ENCODE measurements at regions not wholly inside any gene's neighbourhood (a gene's known extent, or its start where the extent isn't known, plus 50 kb on each side); places are given as distances from the start of the nearest gene placed in this dataset.
A peak's percentile ranks its signal among the peaks of the same experiment; 100 is the strongest.

DNA sequence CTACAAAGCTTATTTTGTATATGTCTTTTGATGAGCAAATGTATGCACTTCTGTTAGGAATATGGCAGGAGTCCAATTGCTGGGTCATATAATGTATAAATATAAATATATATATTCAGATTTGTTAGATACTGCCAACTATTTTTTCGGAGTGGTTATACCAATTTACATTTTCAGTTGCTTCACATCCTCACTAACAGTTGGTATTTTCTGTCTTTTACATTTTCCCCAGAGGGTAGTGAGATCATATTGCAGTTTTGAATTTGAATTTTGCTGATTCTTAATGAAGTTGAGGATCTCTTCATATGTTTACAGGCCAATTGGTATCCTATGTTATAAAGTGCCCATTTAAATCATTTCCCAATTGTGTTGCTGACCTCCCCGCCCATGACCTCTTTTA, 139.0 kb upstream of the KCNMB2 start:
- no peak for DNase-seq (ENCODE audit: low spot score)

DNA sequence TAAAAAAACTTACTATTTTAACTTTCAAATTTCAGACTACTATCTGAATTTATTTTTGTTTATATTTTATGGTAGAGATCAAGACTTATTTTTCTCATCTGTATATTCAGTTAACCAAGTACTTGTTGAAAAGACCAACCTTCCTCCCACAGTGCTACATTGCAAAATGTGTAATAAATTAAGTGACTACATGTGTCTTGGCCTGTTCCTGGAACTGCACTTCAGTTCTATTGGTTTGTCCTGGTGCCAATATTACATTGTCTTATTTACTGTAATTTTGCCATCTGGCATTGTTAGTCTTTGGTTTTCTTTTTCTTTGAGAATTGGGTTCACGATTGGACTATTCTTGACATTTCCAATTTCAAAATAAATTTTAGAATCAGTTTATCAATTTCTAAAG, 138.4 kb upstream of the KCNMB2 start:
- no peak for DNase-seq (ENCODE audit: low spot score)

DNA sequence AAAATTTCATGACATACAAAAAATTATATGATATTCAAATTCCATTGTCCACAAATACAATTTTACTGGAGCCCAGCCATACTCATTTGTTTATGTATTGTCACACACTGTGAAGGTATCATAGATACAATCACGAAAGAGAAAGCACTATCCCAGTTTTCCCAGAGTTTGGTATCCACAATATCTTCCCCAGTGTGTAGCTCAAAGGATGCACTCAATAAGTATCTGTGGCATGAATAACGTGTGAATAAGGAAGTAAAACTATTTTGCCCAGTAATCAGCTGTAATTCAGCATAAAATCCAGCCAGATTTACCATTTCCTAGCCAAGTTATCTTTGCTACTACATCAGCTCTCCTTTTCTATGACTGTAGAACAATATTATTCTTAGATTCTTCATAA, 131.3 kb upstream of the KCNMB2 start:
- no peak for DNase-seq (ENCODE audit: low spot score)

DNA sequence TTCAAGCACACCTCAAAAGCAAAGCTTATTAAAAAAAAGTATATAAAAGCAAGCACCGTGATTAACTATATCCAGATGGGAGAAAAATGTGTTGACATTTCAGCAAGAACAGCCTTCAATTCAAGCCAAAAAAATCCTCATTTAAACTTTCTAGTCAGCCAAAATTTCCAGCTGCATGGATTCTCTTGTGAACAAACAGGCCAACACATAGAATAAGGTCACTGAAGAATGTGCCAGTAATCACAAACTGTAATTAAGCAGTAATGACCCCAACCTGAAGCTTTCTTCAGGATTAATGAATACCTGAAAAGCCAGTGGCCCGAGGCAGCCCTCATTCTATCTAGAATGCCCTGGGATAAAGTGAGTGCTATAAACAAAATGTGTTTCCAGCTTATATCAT, 130.7 kb upstream of the KCNMB2 start:
- no peak for DNase-seq (ENCODE audit: low spot score)

DNA sequence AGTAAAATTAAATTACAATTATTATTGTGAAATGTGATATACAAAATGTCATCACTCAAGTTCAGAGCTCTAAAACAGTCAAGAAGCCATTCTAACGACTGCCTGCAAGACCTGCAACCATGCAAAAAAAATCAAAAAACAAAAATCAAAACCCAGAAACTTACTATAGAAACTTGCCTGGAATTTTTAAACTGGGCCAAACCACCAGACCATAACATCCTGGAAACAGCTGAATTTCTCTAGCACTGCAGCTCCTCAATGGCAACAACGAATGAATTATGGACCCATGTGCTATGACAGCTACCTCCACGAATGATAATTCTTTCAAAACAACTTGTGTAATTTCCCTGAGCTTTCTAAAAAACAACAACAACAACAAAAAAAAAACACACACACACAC, 130.0 kb upstream of the KCNMB2 start:
- DNase-seq (ENCODE audit: low spot score), result peak; percentile 65

DNA sequence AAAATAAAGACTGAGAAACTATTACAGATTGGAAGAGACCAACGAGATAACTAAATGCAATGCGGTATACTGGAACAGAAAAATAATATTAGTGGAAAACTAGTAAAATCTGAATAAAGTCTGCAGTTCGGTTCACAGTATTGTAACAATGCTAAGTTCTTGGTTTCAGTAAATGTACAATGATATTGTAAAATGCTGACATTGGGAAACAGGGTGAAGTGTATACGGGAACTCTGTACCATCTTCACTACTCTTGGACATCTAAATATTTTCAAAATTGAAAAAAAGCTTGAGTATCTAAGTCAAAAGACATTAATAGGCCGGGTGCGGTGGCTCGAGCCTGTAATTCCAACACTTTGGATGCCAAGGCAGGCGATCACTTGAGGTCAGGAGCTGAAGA, 120.9 kb upstream of the KCNMB2 start:
- DNase-seq (ENCODE audit: low spot score), result no peak

DNA sequence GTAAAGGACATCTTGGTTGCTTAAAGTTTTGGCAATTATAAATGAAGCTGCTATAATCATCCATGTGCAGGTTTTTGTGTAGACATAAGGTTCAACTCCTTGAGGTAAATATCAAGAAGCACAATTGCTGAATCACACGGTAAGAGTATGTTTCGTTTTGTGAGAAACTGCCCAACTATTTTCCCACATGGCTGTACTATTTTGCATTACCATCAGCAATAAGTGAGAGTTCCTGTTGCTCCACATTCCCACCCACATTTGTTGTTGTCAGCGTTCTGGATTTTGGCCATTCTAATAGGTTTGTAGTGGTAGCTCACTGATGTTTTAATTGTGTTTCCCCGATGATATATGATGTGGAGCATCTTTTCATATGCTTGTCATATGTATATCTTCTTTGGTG, 118.5 kb upstream of the KCNMB2 start:
- DNase-seq (ENCODE audit: low spot score), result no peak

DNA sequence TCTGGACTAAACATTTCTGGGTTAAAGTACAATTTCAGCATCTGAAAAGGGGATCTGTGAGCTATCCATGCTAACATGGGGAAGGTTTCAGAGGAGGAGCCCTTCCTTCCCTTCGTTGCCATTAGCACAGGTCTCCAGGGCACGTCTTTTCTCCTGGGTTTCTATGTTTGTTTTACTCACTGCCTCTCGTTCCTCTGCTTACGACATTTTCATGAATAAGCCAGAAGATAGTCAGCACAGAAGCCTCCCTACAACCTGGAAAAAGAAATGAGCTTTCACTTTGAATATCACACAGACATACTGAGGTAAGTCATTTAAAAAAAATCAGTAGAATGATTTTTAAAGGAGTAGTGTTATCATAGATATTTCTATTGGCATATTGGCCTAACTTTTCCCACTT, 117.2 kb upstream of the KCNMB2 start:
- no peak for DNase-seq (ENCODE audit: low spot score)

DNA sequence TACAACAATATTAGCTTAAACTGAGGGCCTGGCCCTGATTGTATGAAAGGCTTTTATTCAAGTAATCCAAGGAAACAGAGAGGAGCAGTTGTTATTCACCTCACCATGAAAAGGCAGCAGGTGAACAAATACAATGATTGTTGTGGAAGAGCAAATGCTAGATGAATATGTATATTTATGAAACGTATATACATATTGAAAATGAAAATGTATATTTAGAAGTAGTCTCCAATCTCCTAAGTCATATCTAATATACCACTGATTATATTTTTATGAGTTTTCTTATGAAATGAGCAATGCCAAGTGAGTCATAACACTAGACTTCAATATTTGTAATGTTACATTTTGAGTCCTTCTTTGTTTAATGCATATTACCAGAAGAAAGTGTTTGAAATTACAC, 116.2 kb upstream of the KCNMB2 start:
- DNase-seq (ENCODE audit: low spot score), result no peak

DNA sequence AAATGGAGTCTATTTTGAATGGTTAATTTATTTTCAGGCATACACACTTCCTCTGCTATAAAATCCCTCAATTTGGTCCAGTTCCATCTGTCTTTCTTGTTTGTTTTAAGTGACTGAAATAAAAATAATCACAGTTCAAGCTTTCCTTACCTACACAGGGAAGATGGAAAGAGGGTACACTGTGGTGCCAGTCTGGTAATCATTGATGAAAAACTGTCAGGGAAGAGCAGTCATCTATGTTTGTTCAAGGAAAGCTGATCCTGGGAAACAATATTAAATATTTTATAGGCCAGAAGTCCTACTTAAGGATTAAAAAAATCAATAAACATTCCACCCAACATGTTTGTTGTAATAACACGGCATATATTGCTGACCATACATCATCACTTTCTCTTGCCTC, 115.2 kb upstream of the KCNMB2 start:
- DNase-seq (ENCODE audit: low spot score), result no peak

DNA sequence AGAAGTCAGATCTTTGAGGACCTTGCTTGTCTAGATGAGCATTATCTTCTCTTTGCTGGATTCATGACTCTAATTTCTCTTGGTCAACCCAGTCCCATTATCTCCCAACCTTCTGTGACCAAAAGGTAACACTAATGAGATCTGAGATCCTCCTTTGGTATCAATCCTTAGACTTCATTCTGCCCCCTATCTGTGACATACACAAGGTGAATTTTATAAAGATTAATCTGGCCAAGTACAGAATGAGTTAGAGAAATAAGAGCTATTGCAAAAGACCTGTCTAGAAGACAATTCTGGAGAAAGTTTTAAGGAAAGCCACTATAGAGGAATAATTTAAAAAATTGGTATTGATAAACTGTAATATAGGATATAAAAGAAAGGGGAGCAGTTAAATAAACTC, 113.8 kb upstream of the KCNMB2 start:
- DNase-seq (ENCODE audit: low spot score), result no peak

DNA sequence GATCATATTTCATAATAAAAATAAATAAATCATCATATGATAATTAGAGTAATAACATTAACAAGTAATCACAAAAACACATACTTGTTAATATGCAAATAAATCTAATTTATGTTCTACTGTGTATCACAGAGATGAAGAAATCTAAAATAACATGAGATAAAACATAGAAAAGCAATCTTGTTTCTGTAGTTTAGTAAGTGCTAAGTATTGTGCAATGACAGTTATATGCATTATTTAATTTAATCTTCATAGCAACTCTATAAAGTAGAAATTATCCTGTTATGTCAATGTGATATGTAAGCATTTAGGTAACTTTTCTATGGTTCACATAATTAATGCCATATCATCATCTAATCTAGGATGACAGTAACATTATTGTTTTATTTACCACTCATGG, 108.2 kb upstream of the KCNMB2 start:
- no peak for DNase-seq (ENCODE audit: low spot score)

DNA sequence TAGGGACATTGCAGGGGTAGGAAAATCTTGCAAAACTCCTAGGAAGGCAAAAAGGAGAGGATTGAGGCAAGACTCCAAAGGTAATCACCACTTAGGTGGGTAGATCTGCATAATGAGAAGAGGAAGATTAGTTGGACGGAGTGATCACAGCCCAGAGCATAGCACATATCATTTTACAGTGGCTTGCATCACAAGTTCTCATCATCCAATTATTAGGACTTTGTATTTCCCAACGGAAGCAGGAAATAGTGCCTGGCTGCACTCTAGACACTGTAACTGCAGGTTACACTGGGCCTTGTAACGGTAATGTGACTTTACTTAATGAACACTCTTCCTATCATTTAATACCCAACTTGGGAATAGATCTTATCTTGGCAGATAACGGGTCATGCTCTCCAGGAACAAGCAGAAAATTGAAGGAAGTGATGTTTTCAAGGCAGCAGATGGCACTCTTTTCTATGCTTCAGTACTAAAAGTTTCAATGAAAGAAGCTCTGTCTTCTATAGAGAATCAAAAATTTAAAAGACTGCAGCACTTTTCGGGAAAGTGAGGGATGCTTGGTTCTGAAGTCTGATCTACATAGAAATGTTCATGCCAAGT, 101.9 kb upstream of the KCNMB2 start:
- peak; percentile 14 for DNase-seq (ENCODE audit: low spot score)

DNA sequence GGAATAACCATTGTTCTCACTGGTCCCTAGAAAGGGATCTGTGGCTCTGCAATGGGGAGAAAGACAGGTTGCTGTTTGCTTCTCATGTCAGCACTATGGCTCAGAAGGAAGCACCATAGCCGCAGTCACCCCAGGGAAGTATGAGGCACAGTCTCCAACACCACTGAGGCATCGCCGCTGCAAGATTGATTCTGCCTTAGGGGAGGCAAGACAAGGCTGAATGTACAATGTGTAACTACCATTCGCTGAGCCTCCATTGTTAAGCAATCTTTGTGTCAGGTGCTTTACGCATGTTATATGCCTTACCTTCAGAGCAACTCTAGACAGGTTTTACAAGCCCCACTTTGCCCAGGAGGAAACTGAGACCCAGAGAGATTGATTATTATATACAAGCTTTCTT, 100.7 kb upstream of the KCNMB2 start:
- DNase-seq (ENCODE audit: low spot score), result no peak

DNA sequence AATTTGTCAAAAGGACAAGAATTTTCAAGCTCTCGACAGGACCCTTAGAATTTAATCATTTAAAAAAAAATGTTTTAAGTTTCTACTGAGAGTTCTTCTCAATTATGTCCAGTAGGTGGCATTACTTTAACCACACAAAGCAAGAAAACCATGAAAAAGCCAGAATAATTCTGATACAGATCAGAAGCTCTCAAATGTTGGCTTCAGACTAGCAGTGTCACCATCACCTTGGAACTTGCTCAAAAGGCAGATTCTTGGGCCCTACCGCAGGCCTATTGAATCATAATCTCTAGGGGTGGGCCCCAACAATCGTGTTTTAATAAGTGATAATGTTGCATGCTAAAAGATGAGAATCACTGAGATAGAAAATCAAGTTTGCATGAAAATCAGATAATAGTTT, 99.5 kb upstream of the KCNMB2 start:
- peak; percentile 76 for DNase-seq (ENCODE audit: low spot score)

DNA sequence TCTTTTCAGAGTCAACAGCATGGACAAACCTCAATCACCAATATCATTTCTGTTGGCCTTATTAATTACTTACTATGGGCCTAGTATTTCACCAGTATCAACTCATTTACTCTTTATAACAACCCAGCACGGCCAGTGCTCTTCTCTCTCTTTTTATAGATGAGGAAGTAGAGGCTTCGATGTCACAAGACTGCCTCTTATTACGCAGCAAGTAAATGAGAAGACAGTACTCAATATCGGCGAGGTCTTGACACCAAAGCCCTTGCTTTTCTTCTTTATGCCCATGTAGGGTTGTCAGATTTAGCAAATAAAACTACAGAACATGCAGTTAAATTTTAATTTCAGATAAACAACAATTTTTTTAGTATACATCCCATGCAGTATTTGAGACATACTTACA, 99.0 kb upstream of the KCNMB2 start:
- no peak for DNase-seq (ENCODE audit: low spot score)

DNA sequence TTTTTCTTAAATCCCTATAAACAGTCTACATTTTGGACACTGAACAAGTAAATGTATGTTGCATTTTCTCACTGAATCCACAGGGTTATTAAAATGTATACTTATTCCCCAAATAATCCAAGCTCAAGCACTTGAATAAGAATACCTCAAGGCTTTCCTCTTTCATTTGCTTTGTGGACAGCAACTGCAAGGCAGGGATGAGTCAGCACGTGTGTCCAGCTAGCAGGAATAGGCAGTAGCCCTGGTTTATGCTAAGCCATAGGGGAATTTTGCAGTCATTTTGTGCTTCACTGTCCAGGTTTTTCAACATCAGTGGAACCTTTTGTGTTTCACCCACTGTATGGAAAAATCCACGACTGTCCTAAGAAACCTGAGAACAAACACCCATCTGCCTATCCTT, 96.7 kb upstream of the KCNMB2 start:
- DNase-seq (ENCODE audit: low spot score), result peak; percentile 73

DNA sequence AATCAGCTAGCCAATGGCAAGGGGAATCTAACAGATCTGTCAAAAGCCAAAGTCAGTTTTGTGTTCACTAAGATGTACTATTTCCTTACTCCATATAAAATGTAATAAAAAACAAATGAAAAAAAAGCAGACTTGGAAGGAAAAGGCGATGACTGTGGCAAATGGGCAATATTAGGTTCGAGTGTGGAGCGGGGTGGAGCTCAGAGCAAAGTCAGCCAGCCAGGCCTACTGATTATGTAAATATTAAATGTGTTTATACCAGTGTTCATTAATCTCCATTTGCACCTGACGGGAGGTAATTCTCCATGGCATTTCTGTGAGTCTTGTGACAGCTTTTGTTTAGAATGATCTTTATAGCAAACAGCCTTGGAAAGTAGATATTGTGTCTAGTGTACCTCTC, 96.2 kb upstream of the KCNMB2 start:
- no peak for DNase-seq (ENCODE audit: low spot score)

DNA sequence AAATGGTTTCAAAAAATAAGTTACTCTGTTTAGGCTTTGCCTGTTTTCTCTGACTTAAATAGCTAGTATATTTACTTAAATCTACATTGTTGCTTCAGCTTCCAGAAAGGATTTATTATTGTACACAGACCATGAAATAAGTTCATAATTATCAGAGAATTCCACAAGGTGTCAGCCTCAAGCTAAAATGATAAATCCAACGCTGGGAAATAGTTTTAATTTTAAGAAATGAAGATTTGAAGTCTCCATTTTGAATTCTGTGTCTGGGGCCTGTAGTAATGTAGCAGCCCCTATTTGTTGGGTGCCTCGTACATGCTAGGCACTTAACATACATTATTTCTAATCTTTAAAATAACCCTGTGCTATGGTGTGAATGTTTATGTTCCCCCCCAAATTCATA, 92.6 kb upstream of the KCNMB2 start:
- DNase-seq (ENCODE audit: low spot score), result peak; percentile 20

DNA sequence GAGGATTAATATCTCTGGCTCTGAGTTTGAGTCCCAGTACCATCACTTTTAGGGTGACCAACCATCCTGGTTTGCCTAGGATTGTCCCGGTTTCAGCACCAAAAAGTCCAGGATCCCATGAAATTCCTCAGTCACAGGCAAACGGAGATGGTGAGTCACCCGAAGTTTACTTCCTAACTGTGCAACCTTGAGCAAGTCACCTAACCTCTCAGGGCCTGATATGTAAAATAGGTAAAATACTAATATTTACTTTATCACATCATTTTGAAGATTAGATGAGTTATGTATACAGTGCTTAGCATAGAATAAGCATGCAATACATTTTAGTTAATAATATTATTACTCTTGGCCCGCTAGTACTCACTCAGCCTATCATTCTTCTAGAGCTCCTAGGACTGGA, 91.1 kb upstream of the KCNMB2 start:
- no peak for DNase-seq (ENCODE audit: low spot score)

DNA sequence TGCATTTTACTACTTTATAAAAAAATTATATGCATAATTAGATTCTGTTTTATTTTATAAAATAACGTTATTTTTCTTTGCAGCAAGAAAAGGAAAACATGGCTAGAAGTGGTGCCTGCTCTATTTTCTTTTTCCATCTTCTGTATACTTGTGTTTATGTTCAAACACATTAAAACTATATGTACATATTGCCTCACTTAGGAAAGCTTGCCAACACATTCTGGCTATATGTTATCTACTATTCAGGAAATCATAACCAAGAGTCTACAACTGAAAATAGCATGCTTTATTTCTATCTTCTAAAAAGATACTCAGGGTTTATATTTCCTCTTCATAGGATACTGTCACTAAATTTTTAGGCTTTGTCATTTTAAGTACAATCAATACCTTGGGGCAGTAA, 90.2 kb upstream of the KCNMB2 start:
- no peak for DNase-seq (ENCODE audit: low spot score)

DNA sequence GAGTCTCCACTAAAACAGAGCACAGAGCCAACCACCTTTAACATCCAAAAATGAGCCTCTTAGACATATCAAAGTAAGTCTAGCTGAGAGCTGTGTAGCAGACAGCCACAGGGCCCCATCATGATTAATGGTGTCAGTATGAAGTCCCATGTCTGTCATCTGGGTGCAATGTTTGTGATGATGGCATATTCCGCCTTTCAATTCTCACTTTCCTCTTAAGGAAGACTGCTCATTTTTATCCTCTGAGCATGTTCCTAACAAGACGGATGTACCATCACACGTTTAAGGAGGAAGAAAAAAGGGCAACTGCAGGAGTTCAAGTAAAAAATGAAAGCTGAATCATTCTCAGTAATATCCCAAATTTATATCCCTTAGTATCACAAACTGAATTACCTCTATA, 85.8 kb upstream of the KCNMB2 start:
- DNase-seq (ENCODE audit: low spot score), result no peak

DNA sequence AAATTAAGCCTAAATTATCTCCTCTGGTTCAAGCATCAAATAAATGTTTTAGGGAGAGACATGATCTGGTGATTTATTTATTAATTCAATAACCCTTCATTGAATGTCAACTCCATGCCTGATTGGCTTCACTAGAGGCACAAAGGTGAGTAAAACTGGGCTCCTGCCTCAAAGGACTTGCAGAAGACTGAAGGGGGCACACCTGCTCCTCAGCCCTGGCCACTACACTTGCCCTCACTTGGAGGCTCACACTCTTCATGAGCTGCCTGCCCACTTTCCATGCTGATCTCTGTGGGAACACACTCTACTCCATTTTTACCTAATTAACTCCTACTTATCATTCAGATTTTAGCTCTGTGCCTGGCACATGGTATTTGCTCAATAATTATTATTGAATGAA, 84.4 kb upstream of the KCNMB2 start:
- no peak for DNase-seq (ENCODE audit: low spot score)

DNA sequence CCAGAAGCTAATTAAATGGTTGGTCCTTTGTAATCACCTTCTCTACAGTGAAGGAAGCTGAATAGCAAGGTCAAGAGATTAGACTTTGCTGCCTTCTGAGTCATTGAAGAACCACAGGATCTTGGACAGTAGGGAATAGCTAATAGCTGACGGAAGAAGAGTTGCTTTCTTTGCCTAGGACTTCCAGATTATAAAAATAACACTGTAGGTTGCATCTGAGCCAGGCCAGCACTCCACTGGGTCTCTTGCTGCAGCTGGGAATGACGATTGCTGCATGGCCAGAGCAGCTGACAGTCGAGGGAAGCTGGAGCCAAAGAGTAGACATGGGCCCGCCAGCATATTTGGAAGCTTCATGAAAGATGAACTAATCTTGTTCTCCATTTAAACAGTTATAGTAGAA, 81.5 kb upstream of the KCNMB2 start:
- DNase-seq (ENCODE audit: low spot score), result peak; percentile 58

DNA sequence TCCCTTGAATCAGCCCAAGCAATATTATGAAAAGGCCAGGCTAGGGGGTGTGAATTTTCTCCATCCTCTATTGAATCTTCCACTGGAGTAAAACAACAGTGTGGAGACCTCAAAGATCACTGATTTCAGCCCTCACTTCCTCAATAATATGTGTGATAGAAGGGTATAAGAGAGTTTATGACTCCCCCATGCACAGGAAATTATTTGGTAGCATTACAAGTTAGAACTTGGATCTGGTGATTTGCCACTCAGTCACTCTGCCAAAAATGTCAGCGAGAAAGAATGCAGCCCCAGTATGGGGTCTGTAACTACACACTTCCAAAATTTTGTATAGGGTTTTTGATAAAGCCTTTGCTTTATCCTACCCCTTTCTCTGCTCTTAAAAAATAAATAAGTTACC, 81.0 kb upstream of the KCNMB2 start:
- DNase-seq (ENCODE audit: low spot score), result no peak
